AG09319 (cell line): ENCODE measurements at regions not wholly inside any gene's neighbourhood (a gene's known extent, or its start where the extent isn't known, plus 50 kb on each side); places are given as distances from the start of the nearest gene placed in this dataset.
"Not testable (repeated sequence)": the region's sequence is repeated elsewhere in the genome, so short reads cannot be mapped to it uniquely, and the experiment has no call there.

Experiments
- DNase-seq: peaks from one replicate; pipeline ENCODE4 v3.0.0-alpha.2; 2010; ENCODE audit warnings: low read depth; ENCODE audit errors: extremely low read depth
- CTCF ChIP-seq: IDR thresholded peaks from 2 replicates; pipeline ENCODE4 v1.5.1; 2011; ENCODE audit warnings: low read depth, mild to moderate bottlenecking, inconsistent platforms, low read length, moderate library complexity

GRCh38 chr14:43001731-43002130 is 1395.1 kb downstream of the LRFN5 start:
- TF ChIP-seq CTCF: no peak
- DNase-seq: no peak

- no peak for DNase-seq
Observed at GRCh38 chr14:42994051-42994736, 1387.5 kb downstream of the LRFN5 start.

GRCh38 chr14:42992930-42993329 is 1386.3 kb downstream of the LRFN5 start:
- DNase-seq: no peak
- TF ChIP-seq CTCF: no peak

More at GRCh38 chr14:42994051-42994736, 1387.5 kb downstream of the LRFN5 start:
- TF ChIP-seq CTCF: no peak

GRCh38 chr14:42980419-42980818 is 1373.7 kb downstream of the LRFN5 start:
- no peak for TF ChIP-seq CTCF
- no peak for DNase-seq

GRCh38 chr14:42973171-42973570 is 1366.5 kb downstream of the LRFN5 start:
- DNase-seq: not testable (repeated sequence)

- no peak for TF ChIP-seq CTCF
- DNase-seq: no peak
Observed at GRCh38 chr14:42965512-42965911, 1358.8 kb downstream of the LRFN5 start.

- no peak for TF ChIP-seq CTCF
- DNase-seq: no peak
Observed at GRCh38 chr14:42961509-42961908, 1354.8 kb downstream of the LRFN5 start.

GRCh38 chr14:42950363-42950762 is 1343.7 kb downstream of the LRFN5 start:
- no peak for TF ChIP-seq CTCF
- no peak for DNase-seq
